SHP77 treated with DMSO at 0.1 percent for 48 hours (cell line): ENCODE measurements at regions not wholly inside any gene's neighbourhood (a gene's known extent, or its start where the extent isn't known, plus 50 kb on each side); places are given as distances from the start of the nearest gene placed in this dataset.
A peak's percentile ranks its signal among the peaks of the same experiment; 100 is the strongest.

Source experiments
- DNase-seq: peaks from one replicate; lab custom pipeline; 2025; lab: John Stamatoyannopoulos, UW

DNA sequence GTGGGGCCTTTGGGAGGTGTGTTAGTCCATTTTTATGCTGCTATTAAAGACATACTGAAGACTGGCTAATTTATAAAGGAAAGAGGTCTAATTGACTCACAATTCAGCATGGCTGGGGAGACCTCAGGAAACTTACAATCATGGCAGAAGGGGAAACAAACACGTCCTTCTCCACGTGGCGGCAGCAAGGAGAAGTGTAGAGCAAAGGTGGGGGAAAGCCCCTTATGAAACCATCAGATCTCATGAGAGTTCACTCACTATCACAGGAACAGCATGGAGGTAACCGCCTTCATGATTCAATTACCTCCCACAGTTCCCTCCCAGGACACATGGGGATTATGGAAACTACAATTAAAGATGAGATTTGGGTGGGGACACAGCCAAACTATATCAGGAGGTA, 187.1 kb upstream of the OSR1 start:
- no peak for DNase-seq

DNA sequence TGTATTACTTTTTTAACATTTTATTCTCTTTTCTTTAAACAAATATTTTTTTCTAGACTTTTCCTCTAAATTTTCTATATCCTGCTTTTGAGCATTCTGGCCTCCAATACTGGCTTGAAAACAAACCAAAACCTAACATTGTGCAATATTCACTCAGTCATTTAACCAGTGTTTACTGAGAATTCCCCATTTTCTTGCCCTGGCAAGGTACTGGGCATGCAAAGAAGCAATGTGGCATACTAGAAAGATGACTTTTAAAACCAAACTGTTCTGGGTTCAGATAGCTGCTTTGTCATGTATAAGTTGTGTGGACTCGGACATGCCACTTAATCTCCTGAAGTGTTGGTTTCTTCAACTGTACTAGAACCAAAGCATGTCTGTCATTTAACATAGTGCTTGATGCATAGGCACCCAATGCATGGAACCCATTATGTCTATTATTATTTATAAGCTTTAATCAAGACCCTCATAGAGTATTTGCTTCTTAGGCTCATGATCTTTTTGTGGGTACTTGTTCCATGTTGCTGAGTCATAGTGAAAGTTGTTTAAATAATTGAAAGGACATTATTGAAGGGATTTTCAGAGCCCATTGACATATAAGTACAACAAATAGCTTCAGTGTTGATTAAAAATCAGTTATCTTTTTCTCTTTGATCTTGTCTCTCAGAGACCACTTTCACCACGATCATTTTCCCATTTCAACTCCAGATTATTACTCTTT, 185.4 kb upstream of the OSR1 start:
- DNase-seq = no peak

DNA sequence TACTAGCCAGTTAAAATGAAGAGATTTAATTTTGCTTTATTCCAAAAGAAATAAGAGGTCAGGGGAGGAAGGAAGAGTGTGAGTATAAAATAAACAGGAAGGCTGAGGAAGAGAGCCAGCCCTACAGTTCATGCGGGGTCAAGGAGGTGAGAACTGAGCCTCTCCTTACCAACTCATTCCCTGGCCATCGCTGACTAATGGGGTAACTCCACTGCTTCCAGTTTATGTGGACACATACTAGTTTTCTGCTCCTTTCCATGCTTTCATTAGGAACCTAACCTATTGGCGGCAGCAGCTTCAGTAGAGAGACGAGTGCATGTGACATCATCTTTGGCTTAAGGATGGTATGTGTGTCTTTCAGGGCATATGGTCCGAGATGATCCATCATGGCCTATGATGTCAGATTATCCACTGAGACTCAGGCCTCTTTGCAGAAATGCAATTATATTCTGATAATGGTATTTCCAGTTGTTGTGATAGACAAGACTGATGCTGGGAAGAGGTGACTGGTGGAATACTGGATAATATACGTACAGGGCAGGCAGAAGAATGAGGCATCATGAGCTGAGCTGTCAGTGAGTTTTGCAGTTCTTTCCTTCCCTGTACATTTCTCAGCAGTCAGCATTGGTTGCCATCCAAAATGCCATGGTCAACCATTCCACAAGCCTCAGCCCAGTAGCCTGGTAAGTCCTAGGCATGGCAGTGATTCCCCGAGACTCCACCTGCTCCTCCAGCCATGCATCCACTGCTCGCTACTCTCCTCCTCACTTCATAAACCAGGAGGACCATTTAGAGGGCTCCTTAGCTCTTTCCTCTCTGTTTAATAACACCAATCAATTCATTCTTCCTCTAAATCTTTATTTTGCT, 184.6 kb upstream of the OSR1 start:
- no peak for DNase-seq

DNA sequence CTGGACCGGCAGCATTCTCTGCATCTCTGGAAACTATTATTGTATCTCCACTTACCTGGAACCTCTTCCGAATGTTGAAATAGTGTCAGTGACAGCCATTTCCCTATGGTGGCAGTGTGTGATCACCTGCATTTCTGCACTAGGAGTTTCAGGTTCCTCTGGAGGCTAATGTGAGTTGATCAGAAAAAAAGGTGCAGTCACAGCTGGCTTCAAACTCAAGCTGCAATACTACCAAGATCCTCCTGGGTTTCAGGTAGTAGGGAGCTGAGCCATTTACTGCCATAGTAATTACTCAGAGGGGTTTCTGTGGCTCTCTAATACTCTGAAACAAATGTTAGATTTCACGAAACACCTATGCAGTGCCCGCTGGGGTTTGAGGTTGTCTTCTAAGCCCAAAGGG, 183.5 kb upstream of the OSR1 start:
- no peak for DNase-seq

DNA sequence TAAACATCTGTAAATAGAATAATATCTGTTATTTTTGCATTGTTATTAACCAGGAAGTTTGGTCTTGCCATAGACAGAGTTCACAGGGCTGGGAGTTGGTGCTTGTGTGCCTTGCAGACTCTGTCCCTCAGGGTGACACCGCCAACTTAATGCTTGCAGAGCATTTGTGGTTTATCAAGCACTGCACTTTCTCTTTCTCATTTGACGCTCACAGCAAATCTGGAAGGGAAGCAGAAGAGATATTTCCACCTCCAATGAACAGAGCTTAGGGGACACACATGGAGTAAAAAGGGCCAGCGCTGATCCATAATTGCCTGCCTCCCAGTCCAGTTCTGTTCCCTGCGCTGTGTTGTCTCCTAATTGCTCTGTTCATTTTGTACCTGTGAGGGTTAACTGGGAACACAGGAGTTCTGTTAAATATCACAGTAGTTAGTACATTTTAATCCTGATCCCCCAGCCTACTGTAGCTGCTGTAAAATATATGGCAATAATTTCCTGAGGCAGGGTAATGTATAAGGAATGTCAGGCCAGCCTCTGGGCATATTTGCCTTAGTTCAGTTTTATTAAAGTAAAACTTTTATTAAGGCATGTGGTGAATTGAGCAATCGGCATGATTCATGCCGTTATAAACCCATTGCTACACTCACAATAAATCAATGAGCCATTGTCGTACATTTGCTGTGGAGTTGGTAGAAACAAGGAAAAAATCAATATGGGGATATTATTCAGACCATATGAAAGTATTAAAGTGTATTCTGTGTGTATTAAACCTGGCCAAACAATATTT, 182.5 kb upstream of the OSR1 start:
- DNase-seq = no peak

DNA sequence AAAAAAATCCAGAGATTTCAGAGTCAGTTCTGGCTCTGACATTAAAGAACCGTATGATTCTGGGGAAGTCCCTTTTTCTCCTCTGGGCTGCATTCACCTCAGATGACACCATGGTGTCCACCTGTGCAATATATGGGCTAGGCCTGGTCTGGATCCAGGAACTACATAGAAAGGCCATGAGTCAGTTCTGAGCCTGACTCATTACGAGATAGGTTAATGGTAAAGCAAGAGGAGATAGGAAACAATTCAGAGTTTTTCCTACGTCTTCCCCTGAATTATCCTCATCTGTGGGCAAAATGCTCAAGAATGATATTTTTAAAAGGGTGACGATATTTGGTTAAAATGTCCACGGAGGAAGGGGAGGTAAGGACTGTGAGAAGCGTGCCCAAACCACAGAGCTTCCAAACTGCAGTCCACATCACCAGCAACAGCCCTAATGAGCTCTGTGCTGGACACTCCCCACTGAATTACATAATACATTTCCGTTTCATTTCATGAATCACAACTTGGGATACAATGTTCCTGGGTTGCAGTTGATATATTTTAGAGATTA, 180.1 kb upstream of the OSR1 start:
- DNase-seq = no peak

DNA sequence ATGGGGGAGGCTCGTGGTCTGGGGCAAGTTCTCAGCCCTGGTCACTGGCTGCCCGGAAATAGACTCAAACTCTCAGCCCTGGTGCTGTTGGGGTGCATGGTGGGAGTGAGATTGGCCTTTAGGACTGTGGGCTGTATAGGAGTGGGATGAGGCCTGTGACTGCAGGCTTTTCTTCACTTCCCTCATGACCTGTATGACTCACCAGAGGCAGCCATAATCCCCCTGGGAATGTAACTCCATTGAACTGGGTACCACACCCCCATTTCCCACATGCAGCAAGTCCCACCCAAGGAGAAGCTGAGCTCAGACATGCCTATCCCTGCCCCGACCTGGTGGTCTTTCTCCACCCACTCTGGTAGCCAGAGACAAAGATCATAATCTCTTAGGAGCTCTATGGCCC, 177.7 kb upstream of the OSR1 start:
- no peak for DNase-seq

DNA sequence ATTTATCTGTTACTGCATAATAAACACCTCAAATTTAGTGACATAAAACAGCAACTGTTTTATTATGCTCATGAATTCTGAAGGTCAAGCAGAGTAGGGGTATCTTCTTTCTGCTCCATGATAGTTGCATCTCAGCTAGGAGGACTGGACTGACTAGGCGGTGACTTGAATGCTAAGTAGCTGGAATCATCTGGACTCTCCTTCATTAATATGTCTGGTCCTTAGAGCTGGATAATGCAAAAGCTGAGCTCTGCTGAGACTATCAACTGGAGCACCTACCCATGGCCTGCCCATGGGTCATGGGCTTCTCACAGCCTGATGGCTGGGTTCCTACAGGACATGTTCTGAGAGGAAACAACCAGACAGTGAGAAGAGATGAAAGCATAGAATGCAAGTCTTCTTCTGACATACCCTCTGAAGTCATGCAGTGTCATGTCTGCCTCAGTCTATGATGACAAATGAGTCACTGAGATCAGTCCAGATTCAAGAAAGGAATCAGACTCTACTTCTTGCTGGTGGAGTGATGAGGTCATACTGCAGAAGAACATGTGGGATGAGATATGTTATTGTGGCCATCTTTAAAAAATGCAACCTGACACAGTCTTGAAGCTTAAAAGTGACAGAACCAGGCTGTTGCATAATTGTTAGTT, 174.2 kb upstream of the OSR1 start:
- DNase-seq = no peak

DNA sequence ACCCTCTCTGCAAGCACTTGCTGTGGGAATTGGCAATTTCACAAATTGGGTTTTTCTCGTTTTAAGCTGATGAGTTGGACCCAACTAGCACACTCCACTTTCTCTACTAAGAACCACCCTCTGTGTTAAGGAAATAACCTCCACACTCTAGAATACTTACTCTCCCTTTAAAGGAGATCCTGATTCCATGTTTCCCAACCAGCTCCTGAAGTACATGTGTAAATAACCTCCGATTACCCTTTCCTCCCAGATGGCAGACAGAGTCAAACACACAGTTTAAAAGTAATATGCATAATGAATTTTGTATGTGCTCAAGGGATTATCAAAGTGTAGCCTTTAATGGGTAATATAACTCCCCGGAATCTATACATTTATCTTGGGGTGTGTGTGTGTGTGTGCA, 171.3 kb upstream of the OSR1 start:
- DNase-seq = no peak

DNA sequence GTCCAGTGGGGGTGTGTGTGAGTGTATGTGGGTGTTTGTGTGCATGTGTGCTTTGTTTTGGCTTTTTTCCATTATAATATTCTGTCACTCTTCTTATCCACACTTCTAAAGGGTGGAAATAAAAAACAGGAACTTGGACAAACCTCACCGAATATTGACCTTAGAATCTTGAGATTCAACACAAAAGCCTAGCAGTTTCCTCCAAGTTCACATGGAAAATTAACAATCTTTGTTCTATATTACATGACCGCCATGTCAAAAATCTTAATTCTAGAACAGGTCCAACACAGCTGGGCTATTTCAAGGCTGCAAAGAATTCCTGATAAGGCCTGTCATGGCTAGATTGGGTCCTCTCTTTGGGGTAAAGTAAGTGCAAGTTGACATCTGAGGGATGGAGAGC, 169.3 kb upstream of the OSR1 start:
- no peak for DNase-seq

DNA sequence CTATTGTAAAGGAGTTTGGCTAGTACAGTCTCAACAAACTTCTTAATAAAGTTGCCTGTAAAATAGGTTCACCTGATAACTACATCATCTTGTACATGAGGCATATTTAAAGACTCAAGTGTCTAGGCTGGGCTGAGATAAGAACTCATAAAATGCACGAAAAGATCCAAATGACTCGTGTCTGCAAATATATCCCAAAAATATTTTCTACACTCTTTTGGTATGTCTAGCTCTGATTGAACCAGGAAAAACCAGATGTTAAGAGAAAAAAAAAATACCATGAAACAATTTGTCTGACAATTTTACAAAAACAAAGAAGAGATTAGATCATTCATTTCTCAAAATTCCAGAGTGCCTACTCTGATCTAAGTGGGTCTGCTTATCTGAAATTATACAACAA, 166.9 kb upstream of the OSR1 start:
- no peak for DNase-seq

DNA sequence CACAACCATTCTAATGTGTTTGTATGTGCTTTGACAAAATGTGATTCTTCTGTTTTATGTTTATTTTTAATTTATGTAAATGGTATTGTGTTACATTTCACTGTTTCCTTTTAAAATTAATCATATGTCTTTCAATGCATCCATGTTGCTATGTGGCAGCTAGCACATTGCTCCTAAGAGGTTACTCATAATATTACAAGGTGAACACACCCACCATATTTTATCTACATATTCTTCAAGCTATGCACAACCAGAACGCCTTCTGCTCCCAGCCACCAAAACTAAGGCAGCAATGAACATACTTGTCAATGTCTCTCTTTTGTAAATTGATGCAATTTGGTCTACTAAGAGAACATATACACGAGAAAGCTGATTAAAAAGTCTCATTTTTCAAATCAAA, 160.6 kb upstream of the OSR1 start:
- DNase-seq = no peak

DNA sequence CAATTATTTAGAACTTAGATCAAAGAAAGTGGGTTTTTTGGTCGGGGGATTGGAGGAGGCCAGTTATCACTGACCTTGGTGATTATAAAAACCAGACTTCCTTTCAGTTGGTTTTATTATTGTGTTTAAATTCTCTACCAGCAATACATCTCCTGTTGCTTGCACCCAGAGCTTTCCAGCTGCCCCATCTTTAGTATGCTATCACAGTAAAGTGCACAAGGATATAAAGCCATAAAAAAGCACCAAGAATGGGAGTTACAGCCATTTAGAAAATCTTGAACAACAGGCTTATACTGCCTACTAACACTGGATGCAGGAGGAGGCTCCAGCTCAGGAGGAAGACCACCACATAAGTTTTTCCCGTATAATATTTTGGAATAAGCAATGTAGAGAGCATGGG, 148.7 kb upstream of the OSR1 start:
- DNase-seq = no peak

DNA sequence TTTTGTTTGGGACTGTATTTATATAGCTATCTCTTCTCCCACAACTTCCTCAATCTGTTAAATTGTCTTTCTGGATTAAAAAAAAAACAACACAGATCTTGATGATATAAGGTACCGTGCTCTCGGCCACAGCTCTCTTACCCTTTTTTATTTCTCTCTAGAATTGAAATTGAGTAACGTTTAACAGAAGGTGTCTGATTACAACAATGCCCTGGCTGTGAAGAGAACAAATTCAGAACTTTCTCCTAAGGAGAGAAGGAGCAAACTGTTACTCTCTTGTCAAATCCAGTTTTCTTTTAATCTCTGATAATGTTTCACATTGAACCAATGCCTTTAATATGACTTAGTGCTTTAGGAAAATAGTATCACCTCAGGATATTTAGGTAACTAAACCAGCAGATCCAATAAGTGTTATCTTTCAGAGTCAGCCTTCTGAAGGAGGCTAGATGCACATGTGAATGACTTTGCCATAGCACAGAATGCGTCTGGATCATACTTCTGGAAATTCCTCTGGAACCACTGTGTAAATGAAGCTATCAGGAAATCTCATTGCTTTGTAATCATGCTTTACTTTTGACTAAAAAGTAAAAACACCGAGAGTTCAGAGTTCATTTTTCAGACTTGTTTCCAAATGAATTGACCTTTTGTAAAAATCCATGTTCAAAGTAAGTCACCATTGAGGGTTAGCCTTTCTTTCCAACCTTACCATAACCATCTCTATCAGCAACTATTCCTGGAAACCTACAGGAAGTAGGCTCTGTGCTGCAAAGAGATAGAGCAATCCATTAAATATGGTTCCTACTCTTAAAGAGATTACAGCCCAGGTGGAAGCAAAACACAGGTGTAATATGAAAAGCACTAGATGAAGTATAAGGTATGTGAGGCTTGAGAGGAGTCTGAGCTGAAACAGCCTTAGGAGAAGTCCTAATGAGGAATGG, 147.0 kb upstream of the OSR1 start:
- DNase-seq = no peak

DNA sequence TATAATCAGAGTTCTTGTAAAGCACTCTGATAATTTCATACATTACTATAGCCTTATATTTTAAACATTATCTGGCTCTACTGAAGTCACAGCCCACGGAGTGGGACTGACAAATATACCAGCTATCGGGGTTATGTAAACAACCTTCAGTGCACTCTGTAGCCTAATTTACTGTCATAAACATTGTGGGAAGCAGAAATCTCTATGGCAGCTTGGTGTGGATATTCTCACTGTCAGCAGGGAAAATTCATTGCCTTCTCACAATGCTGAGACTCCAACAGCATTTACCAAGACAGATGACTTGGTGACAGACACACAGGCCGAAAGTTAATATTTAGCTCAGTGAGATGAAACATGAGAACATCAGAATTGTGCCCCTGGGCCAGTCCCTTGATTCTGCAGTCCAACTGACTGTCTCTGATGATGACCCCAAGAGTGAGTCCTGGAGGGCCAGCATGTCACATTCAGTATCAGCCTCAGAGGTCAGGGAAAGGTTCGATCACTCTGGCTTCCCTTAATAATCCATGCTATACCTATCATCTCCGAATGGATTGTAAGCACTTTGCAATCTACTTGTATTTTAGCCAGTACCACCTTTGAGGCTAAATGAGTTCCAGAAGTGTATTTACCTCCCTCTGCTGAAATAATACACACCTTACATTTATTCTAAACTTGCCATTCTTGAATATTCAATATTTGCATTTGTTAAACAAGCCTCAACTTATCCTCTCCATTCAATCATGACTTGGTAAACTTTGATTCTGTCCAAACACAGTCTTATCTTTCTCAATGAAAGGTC, 146.2 kb upstream of the OSR1 start:
- peak; percentile 5 for DNase-seq

DNA sequence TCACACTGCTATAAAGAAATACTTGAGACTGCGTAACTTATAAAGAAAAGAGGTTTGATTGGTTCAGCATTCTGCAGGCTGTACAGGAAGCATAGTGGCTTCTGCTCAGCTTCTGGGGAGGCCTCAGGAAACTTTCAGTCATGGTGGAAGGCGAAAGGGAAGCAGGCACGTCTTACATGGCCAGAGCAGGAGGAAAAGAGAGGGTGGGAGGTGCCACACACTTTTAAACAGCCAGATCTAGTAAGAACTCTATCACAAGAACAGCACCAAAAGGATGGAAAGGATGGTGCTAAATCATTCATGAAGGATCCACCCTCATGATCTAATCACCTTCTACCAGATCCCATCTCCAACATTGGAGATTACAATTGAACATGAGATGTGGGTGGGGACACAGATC, 145.5 kb upstream of the OSR1 start:
- DNase-seq = no peak

DNA sequence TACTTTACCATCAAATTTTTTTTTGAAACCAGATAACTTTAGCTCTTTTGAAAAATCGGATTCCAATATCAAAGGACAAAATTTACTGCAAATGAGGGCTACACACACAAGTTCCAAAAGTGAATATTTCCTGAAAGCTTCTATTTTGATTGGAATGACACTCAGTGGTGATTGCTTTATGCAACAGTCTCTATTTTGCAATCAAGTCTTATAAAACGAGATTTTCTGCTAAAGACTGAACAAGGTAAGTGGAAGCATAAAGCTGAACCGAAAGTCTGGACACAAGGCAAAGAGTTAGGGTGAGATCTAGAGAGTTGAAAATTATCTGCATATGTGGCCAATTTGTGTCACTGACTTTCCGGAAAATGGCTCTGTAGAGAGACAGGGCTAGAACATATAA, 145.0 kb upstream of the OSR1 start:
- no peak for DNase-seq

DNA sequence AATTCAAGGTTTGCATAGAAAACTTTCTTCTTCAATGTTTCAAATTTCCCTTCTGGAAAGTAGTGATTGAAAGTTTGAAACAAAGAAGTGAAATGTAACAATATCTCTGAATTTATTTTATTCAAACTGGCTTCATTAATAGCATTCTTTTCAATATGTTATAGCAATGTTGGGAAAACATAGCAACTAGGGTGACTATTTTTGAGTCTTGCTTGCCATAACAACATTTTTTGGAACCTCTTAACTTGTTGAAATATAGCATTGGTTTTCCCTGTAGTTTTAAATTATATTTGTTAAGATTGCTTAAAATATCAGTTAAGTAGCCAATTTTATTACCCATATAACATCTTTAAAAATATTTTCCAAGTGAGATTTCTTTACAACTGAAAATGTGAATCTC, 141.7 kb upstream of the OSR1 start:
- DNase-seq = no peak

DNA sequence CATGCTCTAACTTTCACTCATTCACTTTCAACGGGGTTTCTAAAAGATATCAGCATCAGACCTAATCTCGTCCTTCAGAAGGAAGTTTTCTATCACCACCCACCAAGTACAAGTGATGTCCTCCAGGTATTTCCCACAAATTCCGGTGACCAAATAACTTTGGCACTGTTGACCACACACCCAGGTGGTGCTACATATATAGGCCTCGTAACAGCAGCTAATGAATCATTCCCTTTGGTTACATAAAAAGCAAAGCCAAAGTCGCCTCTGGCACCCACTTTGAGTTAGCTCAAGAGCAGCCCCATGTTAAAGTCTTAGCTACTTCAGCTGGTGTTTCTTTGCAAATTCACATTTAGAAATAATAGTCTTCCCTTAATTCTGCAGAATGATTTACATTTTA, 138.2 kb upstream of the OSR1 start:
- DNase-seq = no peak

DNA sequence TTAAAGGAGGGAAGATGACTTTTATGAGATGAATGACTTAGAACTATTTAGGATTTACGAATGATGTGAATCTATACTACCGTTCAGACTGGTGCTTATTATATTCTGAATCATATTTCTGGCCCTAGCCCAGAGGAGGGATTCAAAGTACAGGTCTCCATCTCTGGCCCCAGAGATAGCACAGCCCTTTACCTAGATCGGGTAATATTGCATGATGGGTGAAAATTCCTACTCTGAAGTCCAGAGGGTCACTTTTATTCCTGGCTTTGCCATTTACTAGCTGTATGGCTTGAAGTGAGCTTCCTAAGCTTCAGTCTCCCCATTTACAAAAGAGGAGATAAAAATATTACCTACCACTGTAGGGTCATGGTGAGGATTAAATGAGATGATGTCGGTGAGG, 135.8 kb upstream of the OSR1 start:
- DNase-seq = no peak
